ENCODE measurements at regions not wholly inside any gene's neighbourhood (a gene's known extent, or its start where the extent isn't known, plus 50 kb on each side); places are given as distances from the start of the nearest gene placed in this dataset.

DNA sequence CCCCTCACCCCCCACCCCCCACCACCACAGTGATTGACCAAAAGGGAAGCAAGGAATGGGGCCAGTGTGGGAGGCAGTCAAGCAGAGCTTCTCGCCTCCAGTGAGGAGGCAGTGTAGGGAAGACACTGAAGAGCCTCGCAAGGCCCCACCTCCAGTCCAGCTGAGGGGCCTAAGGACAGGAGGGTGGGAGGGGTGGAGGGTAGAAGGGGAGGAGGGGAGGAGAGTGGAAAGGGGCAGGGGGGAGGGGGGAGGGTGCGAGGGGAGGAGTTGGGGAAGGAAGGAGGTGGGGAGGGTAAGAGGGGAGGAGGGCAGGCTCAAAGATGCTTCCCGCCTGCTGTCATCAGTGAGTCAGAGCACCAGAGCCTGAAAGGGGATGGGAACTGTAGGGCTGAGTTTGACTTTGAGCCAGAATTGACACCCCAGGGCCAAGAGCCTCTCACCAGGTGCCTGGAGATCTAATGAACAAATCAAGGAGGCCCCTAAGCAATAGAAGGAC, 786.2 kb downstream of the UQCRFS1 start:
- intact Hi-C loops (cut with DNase I): no loop called here
- no peak for ATAC-seq
- TF ChIP-seq POLR2A (IDR thresholded peaks at IDR 0.05) (no peak), CTCF (IDR thresholded peaks at IDR 0.05) (no peak)
- Histone ChIP-seq H3K36me3 (replicated peaks in 1 of 2; ENCODE audit: insufficient read depth in 1 of 2, low read depth in 2 of 2) (no peaks in the 10 kb centered on the region), H3K9me3 (no peaks in the 10 kb centered on the region), H3K27ac (no peak overlapping the region), H3K4me1 (no peaks in the 10 kb centered on the region), H3K27me3 (no peaks in the 10 kb centered on the region), H3K4me3 (no peak overlapping the region)
- WGBS, 2 donors: 46 to 73% methylated on average over 2 to 3 of the region's 4 CpGs
- no peak for DNase-seq

DNA sequence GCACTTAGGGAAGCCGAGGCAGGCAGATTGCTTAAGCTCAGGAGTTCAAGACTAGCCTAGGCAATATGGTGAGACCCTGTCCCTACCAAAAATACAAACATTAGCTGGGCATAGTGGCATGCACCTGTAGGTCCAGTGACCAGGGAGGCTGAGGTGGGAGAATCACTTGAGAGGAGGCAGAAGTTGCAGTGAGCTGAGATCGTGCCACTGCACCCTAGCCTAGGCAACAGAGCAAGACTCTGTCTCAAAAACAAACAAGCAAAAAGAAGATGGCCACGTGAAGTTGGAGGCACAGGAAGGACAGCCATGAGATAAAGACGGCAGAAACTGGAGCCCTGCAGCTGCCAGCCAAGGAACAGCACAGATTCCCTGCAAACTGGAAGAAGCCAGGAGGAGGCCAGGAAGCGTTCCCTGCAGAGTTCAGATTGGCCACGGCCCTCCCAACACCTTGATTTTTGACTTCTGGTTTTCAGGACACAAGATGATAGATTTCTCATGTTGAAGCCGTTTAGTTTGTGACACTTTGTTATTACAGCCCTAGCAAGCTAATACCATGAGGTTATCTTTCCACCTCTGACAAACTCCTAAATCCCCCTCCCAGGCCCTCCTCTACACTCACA, 786.7 kb downstream of the UQCRFS1 start:
- H3K36me3 ChIP-seq (replicated peaks in 1 of 2; ENCODE audit: insufficient read depth in 1 of 2, low read depth in 2 of 2): no peaks in the 10 kb centered on the region
- intact Hi-C loops (cut with DNase I): no loop called here
- DNase-seq (no peak), ATAC-seq (no peak)
- TF ChIP-seq CTCF (IDR thresholded peaks at IDR 0.05): no peak
- no peak for TF ChIP-seq POLR2A (IDR thresholded peaks at IDR 0.05)
- no peak overlapping the region for H3K4me3 ChIP-seq
- H3K9me3 ChIP-seq: no peaks in the 10 kb centered on the region
- 31 to 48% methylated on average over 7 of the region's 7 CpGs for WGBS, 2 donors
- no peak overlapping the region for H3K27ac ChIP-seq
- H3K27me3 ChIP-seq: no peaks in the 10 kb centered on the region
- H3K4me1 ChIP-seq: no peaks in the 10 kb centered on the region

- Histone ChIP-seq H3K4me3 (no peak overlapping the region), H3K36me3 (replicated peaks in 1 of 2; ENCODE audit: insufficient read depth in 1 of 2, low read depth in 2 of 2) (no peaks in the 10 kb centered on the region), H3K4me1 (no peaks in the 10 kb centered on the region), H3K9me3 (no peaks in the 10 kb centered on the region), H3K27ac (no peak overlapping the region), H3K27me3 (no peaks in the 10 kb centered on the region)
- no peak for DNase-seq
- intact Hi-C loops (cut with DNase I): no loop called here
- no peak for TF ChIP-seq POLR2A (IDR thresholded peaks at IDR 0.05)
- TF ChIP-seq CTCF (IDR thresholded peaks at IDR 0.05): no peak
- WGBS, 2 donors: 20 to 24% methylated on average over 13 of the region's 13 CpGs
- no peak for ATAC-seq
Observed at GRCh38 chr19:28425046-28425931, 787.7 kb downstream of the UQCRFS1 start.

GRCh38 chr19:28424662-28425045, 788.3 kb downstream of the UQCRFS1 start:
- Histone ChIP-seq H3K4me3 (no peak overlapping the region), H3K27ac (no peak overlapping the region), H3K4me1 (no peaks in the 10 kb centered on the region), H3K27me3 (no peaks in the 10 kb centered on the region), H3K9me3 (no peaks in the 10 kb centered on the region), H3K36me3 (replicated peaks in 1 of 2; ENCODE audit: insufficient read depth in 1 of 2, low read depth in 2 of 2) (no peaks in the 10 kb centered on the region)
- intact Hi-C loops (cut with DNase I): no loop called here
- DNase-seq: no peak
- TF ChIP-seq POLR2A (IDR thresholded peaks at IDR 0.05): no peak
- TF ChIP-seq CTCF (IDR thresholded peaks at IDR 0.05): no peak
- WGBS, 2 donors: 41 to 54% methylated on average over 4 of the region's 4 CpGs
- no peak for ATAC-seq
